Retinal pigment epithelial cell (primary cell): ENCODE measurements at regions not wholly inside any gene's neighbourhood (a gene's known extent, or its start where the extent isn't known, plus 50 kb on each side); places are given as distances from the start of the nearest gene placed in this dataset.

ENCODE experiments used
- DNase-seq: peaks from one replicate; pipeline ENCODE4 v3.0.0-alpha.2; 2010; ENCODE audit warnings: low read depth
- H3K4me3 ChIP-seq: 2 replicates; pipeline ENCODE4 v1.5.1; 2011; ENCODE audit warnings: mild to moderate bottlenecking, low read length, control low read depth, moderate library complexity
- CTCF ChIP-seq: conservative IDR thresholded peaks from 2 replicates; pipeline ENCODE4 v1.5.1; 2011; ENCODE audit warnings: low read depth, low read length, control low read depth, inconsistent platforms

GRCh38 chr14:61636291-61636690 is 59.0 kb upstream of the HIF1A start:
- no peak overlapping the region for H3K4me3 ChIP-seq
- DNase-seq = no peak
- TF ChIP-seq CTCF = no peak

- no peak overlapping the region for H3K4me3 ChIP-seq
- no peak for DNase-seq
- TF ChIP-seq CTCF = no peak
Measured at GRCh38 chr14:61636779-61637178, 58.5 kb upstream of the HIF1A start.

GRCh38 chr14:61638595-61639387 is 56.5 kb upstream of the HIF1A start:
- no peak for TF ChIP-seq CTCF
- H3K4me3 ChIP-seq = no peak overlapping the region
- DNase-seq = no peak

- TF ChIP-seq CTCF = no peak
- DNase-seq = no peak
- no peak overlapping the region for H3K4me3 ChIP-seq
Measured at GRCh38 chr14:61640158-61641136, 54.9 kb upstream of the HIF1A start.

GRCh38 chr14:61641914-61642613 is 53.2 kb upstream of the HIF1A start:
- no peak for TF ChIP-seq CTCF
- no peak for DNase-seq
- no peak overlapping the region for H3K4me3 ChIP-seq

- no peak for DNase-seq
- H3K4me3 ChIP-seq = no peak overlapping the region
- no peak for TF ChIP-seq CTCF
Measured at GRCh38 chr14:61642614-61642982, 52.7 kb upstream of the HIF1A start.
